ENCODE measurements at regions not wholly inside any gene's neighbourhood (a gene's known extent, or its start where the extent isn't known, plus 50 kb on each side); places are given as distances from the start of the nearest gene placed in this dataset.
"Not testable (repeated sequence)": the region's sequence is repeated elsewhere in the genome, so short reads cannot be mapped to it uniquely, and the experiment has no call there.

DNA sequence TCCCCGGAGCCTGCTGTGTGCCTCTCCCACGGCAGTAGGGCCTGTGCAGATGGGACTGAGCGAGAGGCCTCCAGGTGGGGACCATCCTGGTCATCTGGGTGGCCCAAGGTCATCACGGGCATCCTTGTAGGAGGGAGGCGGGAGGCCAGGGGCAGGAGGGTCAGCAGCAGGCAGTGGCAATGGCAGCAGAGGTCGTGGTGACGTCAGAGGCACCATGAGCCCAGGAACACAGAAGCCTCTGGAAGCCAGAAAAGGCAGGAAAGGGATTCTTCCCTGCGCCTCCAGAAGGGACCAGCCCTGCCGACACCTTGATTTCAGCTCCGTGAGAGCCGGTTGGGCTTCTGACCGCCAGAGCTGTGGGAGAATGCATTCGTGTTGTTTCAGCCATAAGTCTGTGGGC, 190.3 kb downstream of the BANP start:
- no peak for TF ChIP-seq JUND (IDR thresholded peaks at IDR 0.05; ENCODE audit: low read depth)
- in situ Hi-C loops (cut with HindIII; ENCODE audit: low pct_unique_long_range_greater_than_20kb, low sequenced_read_pairs) = no loop called here
- DNase-seq (ENCODE audit: low read depth in 1 of 2, low spot score in 1 of 2) = no peak

DNA sequence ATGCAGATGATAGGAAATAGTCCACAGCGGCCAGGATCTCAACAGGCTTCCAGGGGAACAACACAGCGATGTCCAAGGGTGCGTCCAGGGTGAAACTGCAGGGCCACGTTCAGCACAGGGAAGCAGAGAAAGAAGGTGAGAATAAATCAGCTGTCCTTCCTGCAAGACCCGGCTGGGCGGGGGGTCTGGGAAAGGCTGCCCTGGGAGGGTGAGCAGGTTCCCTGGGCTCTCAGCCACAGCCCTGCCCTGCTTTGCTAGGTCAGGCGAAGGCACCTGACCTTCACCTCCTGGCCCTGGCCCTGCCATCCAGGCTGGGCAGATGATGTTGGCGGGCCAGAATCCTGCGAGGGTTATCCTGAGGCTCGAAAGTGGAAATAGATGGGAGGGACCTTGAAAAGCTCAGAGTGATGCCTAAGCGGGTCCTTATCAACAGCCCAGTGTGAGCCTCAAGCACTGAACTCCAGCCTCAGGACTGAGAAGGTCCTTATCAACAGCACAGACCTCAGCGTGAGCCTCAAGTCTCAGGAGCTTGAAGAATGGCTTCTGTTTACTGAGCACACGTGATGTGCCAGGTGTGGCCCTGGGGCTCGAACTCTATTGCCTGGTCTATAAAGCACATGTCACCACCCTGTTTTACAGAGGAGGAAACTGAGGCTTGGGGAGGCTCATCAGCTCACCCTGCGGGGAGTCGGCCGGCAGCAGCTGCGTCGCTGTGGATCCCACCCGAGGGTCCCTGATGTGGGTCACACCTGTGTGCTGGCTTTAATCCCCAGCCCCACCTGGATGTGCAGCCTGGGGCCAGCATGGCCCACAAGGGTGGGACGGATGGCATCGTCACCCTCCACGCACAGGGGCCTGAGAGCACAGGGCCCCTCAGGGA, 191.1 kb downstream of the BANP start:
- DNase-seq (ENCODE audit: low read depth in 1 of 2, low spot score in 1 of 2); in situ Hi-C loops (cut with HindIII; ENCODE audit: low pct_unique_long_range_greater_than_20kb, low sequenced_read_pairs): not testable (repeated sequence)

DNA sequence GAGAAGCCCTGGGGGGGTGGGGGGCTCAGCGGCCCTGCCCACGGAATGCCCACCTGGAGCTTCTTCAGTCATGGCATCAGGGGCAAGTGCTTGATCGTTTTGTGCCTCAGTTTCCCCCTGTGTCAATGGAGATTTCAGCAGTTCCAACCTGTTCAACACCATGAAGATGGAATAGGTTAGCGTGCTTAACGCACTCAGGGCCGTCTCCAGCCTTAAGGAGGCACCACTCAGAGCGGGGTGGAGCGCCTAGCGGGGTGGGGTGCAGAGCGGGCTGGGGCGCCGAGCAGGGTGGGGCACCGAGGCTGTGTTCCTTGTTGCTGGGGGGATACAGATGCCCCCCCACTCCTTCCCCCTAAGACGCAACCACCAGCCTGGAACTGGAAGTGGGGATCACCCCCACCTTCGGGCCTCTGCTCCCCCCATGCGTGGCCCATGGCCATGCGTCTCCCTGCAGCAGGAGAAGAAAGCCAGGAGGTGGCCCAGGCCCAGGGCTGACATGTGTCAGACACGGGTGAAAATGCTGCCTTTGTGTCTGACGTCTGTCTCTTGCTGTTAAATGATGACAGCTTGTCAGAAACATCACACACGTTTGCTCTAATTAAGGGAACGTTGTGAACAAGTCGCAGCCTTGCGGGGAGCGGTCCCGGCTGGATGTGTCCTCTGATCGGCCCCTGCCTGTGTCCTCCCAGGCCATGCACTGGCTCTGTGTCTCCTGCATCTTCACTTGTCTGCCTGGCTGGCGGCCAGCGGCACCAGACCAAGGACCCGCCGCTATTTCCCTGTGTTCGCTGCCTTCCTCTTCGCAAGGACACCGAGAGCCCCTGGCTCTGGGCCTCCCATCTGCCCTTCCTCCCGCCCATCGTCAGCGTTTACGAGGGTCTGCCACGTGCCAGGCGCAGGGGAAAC, 192.1 kb downstream of the BANP start:
- DNase-seq (ENCODE audit: low read depth in 1 of 2, low spot score in 1 of 2); in situ Hi-C loops (cut with HindIII; ENCODE audit: low pct_unique_long_range_greater_than_20kb, low sequenced_read_pairs): not testable (repeated sequence)

DNA sequence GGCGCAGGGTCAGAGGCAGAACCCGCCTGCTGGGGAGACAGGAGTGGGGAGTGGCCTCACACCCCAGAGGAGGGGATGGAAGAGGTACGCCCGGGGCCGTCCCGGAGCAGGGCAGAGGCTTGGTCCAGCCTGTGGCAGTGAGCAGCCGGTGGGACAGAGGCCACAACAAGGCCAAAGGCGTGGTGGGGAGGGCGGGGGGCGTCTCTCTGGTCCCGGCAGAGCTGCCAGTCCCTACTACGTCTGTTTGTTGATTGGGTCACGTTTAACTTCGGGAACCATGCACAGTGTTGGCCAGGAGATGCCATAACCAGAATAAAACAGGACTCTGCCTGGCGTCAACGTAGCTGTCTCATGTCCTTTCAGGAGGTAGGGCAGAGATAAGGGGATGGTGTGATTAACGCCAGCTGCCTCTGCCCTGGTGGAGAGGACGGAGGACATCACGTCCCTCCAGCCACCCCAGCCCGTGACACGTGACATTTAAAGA, 192.8 kb downstream of the BANP start:
- no peak for TF ChIP-seq JUND (IDR thresholded peaks at IDR 0.05; ENCODE audit: low read depth)
- DNase-seq (ENCODE audit: low read depth in 1 of 2, low spot score in 1 of 2) = no peak
- in situ Hi-C loops (cut with HindIII; ENCODE audit: low pct_unique_long_range_greater_than_20kb, low sequenced_read_pairs) = no loop called here

GRCh38 chr16:88145376-88145775, 194.1 kb downstream of the BANP start:
- DNase-seq (ENCODE audit: low read depth in 1 of 2, low spot score in 1 of 2); in situ Hi-C loops (cut with HindIII; ENCODE audit: low pct_unique_long_range_greater_than_20kb, low sequenced_read_pairs): not testable (repeated sequence)

DNA sequence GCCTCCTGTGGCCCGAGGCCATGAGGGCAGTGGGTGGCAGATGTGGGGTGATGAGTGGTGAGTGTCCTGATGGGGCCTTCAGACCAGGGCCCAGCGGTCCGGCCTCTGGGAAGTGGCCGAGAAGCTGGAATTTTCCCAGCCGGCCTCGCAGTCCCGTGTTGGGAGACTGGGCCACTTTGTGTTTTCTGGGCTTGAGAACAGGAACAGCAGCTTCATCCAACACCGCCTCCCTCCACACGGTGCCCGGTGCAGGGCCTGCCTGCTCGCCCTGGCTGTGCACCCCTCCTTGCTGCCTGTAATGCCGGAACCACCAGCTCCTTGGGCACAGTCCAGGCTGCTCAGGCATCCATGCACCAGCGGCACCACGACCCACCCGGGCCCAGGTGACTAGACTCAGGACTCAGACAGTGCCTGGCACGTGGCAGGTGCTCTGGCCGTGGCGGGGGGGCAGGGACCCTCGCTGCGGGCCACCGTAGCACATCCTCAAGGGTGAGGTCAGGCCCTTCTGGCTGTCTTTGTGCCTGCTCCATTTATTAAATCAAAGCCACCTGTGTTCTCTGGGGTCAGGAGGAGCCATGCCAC, 194.7 kb downstream of the BANP start:
- in situ Hi-C loops (cut with HindIII; ENCODE audit: low pct_unique_long_range_greater_than_20kb, low sequenced_read_pairs); DNase-seq (ENCODE audit: low read depth in 1 of 2, low spot score in 1 of 2): not testable (repeated sequence)

DNA sequence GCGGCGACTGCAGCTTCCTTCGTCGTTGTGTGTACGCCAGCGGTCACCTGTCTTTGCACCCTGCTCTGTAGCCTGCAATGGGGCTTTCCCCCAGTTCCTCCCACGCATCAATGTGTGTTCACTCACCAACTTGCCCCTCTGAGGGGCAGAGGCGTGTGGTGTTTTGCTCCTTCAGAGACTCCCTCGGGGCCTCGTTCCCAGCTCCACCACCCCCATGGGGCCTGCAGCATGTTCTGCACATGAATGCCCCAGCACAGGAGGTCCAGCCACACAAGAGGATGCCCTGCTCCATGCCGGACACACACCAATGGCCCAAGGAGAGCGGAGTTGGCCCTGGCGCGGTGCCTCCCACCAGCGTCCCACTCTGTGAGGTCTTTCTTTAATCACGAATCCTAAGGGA, 196.8 kb downstream of the BANP start:
- DNase-seq (ENCODE audit: low read depth in 1 of 2, low spot score in 1 of 2); in situ Hi-C loops (cut with HindIII; ENCODE audit: low pct_unique_long_range_greater_than_20kb, low sequenced_read_pairs): not testable (repeated sequence)

DNA sequence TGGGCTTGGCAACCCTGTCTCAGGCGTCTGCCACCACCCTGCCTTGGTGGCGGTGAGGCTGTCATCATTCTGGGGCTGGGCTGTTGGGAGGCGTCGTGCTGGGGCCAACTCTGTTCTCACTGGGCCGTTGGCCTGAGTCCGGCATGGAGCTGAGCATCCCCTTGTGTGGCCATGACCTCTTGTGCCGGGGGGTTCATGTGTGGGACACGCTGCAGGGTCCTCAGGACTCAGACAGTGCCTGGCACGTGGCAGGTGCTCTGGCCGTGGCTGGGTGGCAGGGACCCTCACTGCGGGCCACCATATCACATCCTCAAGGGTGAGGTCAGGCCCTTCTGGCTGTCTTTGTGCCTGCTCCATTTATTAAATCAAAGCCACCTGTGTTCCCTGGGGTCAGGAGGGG, 197.4 kb downstream of the BANP start:
- in situ Hi-C loops (cut with HindIII; ENCODE audit: low pct_unique_long_range_greater_than_20kb, low sequenced_read_pairs); DNase-seq (ENCODE audit: low read depth in 1 of 2, low spot score in 1 of 2): not testable (repeated sequence)

GRCh38 chr16:88149158-88149603, 197.9 kb downstream of the BANP start:
- DNase-seq (ENCODE audit: low read depth in 1 of 2, low spot score in 1 of 2); in situ Hi-C loops (cut with HindIII; ENCODE audit: low pct_unique_long_range_greater_than_20kb, low sequenced_read_pairs): not testable (repeated sequence)

DNA sequence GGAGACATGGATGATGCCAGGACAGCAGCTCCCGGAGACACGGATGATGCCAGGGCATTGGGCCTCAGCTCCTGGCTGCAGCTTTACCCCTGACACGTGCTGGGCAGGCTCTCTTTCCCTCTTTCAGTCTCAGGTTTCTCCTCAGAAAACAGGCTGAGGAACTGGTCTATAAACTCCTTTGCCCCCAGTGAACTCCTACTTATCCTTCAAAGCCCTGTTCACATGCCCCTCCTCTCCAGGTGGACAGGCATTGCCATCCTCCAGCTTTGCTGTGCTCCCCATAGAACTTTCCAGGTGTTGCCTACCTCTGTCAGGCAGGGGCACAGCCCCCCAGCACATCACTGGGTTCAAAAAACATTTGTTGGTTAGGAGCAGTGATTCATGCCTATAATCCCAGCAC, 198.4 kb downstream of the BANP start:
- DNase-seq (ENCODE audit: low read depth in 1 of 2, low spot score in 1 of 2); in situ Hi-C loops (cut with HindIII; ENCODE audit: low pct_unique_long_range_greater_than_20kb, low sequenced_read_pairs): not testable (repeated sequence)

- in situ Hi-C loops (cut with HindIII; ENCODE audit: low pct_unique_long_range_greater_than_20kb, low sequenced_read_pairs); DNase-seq (ENCODE audit: low read depth in 1 of 2, low spot score in 1 of 2): not testable (repeated sequence)
These were observed 199.4 kb downstream of the BANP start for GRCh38 chr16:88150456-88151128.

DNA sequence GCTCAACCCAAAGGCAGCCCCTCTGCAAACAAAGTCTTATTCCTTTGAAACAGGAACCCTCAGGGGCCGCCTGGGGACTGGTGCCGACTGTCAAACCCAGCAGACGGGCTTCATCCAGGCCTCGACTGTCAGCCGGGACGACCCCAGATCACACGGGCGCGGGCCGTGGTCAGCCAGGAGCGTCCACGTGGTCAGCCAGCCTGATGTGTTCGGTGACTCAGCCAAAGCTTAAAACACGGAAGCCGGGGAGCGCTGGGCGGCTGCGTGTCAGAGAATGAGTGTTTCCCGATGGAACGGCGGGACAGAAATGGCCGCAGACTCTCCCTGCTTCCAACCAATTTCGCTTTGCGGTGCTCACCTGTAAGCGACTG, 199.9 kb downstream of the BANP start:
- in situ Hi-C loops (cut with HindIII; ENCODE audit: low pct_unique_long_range_greater_than_20kb, low sequenced_read_pairs); DNase-seq (ENCODE audit: low read depth in 1 of 2, low spot score in 1 of 2): not testable (repeated sequence)

DNA sequence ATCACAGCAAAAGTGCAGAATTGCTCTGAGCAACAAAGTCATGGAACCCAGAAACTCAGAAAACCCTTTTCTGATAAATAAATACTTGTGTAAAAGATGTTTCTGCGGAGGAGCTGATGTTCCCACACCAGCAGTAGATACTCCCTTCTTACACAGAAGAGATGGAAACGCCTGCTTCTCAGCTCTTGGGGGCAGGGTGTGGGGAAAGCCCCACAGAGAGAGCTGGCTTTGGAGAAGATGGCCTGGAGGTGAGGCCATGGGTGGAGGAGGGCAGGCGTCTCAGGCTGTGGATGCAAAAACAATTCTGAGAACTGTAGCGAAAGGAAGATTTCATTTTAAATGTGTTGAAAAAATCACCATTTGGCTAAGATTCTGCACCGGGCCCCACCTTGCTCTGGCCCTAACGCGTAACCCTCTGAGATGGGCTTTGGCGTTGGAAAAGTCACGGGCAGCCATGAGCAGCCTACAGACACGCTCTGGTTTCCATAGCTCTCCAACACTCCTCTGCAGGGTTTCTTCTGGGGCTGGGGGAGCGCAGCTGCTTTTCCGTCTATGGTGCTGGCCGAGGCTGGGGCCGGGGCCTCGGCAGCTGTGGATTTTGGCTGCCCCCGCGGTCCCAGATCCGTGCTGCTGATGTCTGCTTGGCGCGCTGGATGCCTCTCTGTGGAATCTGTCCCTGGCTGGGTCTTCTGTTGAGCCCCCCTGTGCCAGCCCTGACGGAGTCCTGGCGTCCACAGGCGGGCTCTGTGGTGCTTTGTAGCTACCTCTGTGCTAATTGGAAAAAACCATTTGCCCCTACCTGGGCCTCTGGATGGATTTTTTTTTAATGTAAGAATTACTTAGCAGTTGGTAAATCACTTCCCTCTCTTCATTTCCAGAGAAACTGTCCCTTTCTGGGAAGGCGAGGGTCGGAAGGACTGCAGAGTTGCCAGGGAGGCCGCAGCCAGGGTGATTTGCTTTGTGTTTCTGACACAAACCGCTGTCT, 200.9 kb downstream of the BANP start:
- in situ Hi-C loops (cut with HindIII; ENCODE audit: low pct_unique_long_range_greater_than_20kb, low sequenced_read_pairs); DNase-seq (ENCODE audit: low read depth in 1 of 2, low spot score in 1 of 2): not testable (repeated sequence)

GRCh38 chr16:88152879-88153278, 201.6 kb downstream of the BANP start:
- in situ Hi-C loops (cut with HindIII; ENCODE audit: low pct_unique_long_range_greater_than_20kb, low sequenced_read_pairs); DNase-seq (ENCODE audit: low read depth in 1 of 2, low spot score in 1 of 2): not testable (repeated sequence)

- in situ Hi-C loops (cut with HindIII; ENCODE audit: low pct_unique_long_range_greater_than_20kb, low sequenced_read_pairs); DNase-seq (ENCODE audit: low read depth in 1 of 2, low spot score in 1 of 2): not testable (repeated sequence)
These were observed 202.3 kb downstream of the BANP start for GRCh38 chr16:88153516-88153915.

DNA sequence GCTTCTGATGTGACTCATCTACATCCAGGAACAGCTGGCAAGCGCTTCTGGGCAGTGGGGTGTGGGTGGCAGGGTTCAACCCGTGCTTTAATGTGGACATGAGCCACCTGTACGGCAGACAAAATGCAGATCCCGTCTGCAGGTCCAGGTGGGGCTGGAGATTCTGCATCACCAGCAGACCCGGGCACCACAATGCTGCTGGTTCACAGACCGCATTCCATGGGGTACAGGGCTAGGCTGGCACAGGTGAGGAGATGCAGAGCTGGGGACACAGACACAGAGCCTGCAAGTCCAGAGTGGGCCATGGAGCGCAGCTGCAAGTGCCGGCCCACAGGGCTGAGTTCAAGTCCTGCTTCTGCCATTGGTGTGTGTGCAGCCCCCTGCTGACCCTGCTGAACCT, 203.7 kb downstream of the BANP start:
- DNase-seq (ENCODE audit: low read depth in 1 of 2, low spot score in 1 of 2); in situ Hi-C loops (cut with HindIII; ENCODE audit: low pct_unique_long_range_greater_than_20kb, low sequenced_read_pairs): not testable (repeated sequence)
